ENCODE measurements at regions not wholly inside any gene's neighbourhood (a gene's known extent, or its start where the extent isn't known, plus 50 kb on each side); places are given as distances from the start of the nearest gene placed in this dataset.

- ATAC-seq (replicated peaks in 1 of 4) = no peak
- DNase-seq = no peak
- Histone ChIP-seq H3K4me1 (ENCODE audit: control insufficient read depth in 1 of 2, extremely low read depth in 1 of 2, insufficient read depth in 2 of 2, low read length in 2 of 2) (no peaks in the 10 kb centered on the region), H3K27ac (ENCODE audit: low read length) (no peak overlapping the region), H3K27me3 (replicated peaks in 1 of 2; ENCODE audit: control insufficient read depth in 2 of 2, extremely low read depth in 1 of 2, insufficient read depth in 2 of 2, low read length in 1 of 2) (no peaks in the 10 kb centered on the region), H3K4me3 (ENCODE audit: control insufficient read depth in 1 of 2, extremely low read depth in 1 of 2, low read length in 1 of 2) (no peak overlapping the region), H3K9me3 (no peaks in the 10 kb centered on the region), H3K36me3 (ENCODE audit: control insufficient read depth in 2 of 2, extremely low read depth in 1 of 2, insufficient read depth in 1 of 2, low read length in 1 of 2) (no peaks in the 10 kb centered on the region)
- ChIA-PET CTCF (no interaction called here), POLR2A (interaction anchor here in 1 of 2 donors (0.6 kb wide), 1 partner anchor 101 kb away, joined by 4 read pairs; no protein-coding TSS in a partner anchor)
- Mint-ChIP-seq H3K27ac (no peak overlapping the region), H3K4me3 (no peak overlapping the region), H3K36me3 (peaks cover 10% of the 10 kb centered on the region), H3K27me3 (no peaks in the 10 kb centered on the region), H3K9me3 (peaks cover 0 to 19% (median 12%) of the 10 kb centered on the region in 3 donors), H3K4me1 (peaks cover 9 to 14% (median 13%) of the 10 kb centered on the region in 3 donors)
- WGBS (ENCODE audit: insufficient coverage) = 100% methylated on average over 1 of the region's 3 CpGs
Measured at GRCh38 chr3:105923140-105923539, 54.3 kb upstream of the CBLB start.

- no peaks in the 10 kb centered on the region for H3K36me3 Mint-ChIP-seq
- no peaks in the 10 kb centered on the region for H3K27me3 Mint-ChIP-seq
- no peak overlapping the region for H3K4me3 Mint-ChIP-seq
- Histone ChIP-seq H3K4me3 (ENCODE audit: control insufficient read depth in 1 of 2, extremely low read depth in 1 of 2, low read length in 1 of 2) (no peak overlapping the region), H3K4me1 (ENCODE audit: control insufficient read depth in 1 of 2, extremely low read depth in 1 of 2, insufficient read depth in 2 of 2, low read length in 2 of 2) (no peaks in the 10 kb centered on the region), H3K27ac (ENCODE audit: low read length) (no peak overlapping the region), H3K36me3 (ENCODE audit: control insufficient read depth in 2 of 2, extremely low read depth in 1 of 2, insufficient read depth in 1 of 2, low read length in 1 of 2) (no peaks in the 10 kb centered on the region), H3K9me3 (no peaks in the 10 kb centered on the region), H3K27me3 (replicated peaks in 1 of 2; ENCODE audit: control insufficient read depth in 2 of 2, extremely low read depth in 1 of 2, insufficient read depth in 2 of 2, low read length in 1 of 2) (no peaks in the 10 kb centered on the region)
- no peaks in the 10 kb centered on the region for H3K4me1 Mint-ChIP-seq
- ChIA-PET CTCF (no interaction called here), POLR2A (interaction anchor here in 1 of 2 donors (0.5 kb wide), 1 partner anchor 287 kb away, joined by 3 read pairs; no protein-coding TSS in a partner anchor)
- H3K27ac Mint-ChIP-seq = no peak overlapping the region
- DNase-seq (no peak), ATAC-seq (replicated peaks in 1 of 4) (no peak)
- H3K9me3 Mint-ChIP-seq = no peaks in the 10 kb centered on the region
- WGBS (ENCODE audit: insufficient coverage) = no CpG with 5 or more reads among the region's 1 CpG
Measured at GRCh38 chr3:105927741-105928140, 58.9 kb upstream of the CBLB start.

- ATAC-seq (replicated peaks in 1 of 4) (no peak), DNase-seq (no peak)
- Histone ChIP-seq H3K4me3 (ENCODE audit: control insufficient read depth in 1 of 2, extremely low read depth in 1 of 2, low read length in 1 of 2) (no peak overlapping the region), H3K9me3 (no peaks in the 10 kb centered on the region), H3K36me3 (ENCODE audit: control insufficient read depth in 2 of 2, extremely low read depth in 1 of 2, insufficient read depth in 1 of 2, low read length in 1 of 2) (no peaks in the 10 kb centered on the region), H3K27ac (ENCODE audit: low read length) (no peak overlapping the region), H3K27me3 (replicated peaks in 1 of 2; ENCODE audit: control insufficient read depth in 2 of 2, extremely low read depth in 1 of 2, insufficient read depth in 2 of 2, low read length in 1 of 2) (no peaks in the 10 kb centered on the region), H3K4me1 (ENCODE audit: control insufficient read depth in 1 of 2, extremely low read depth in 1 of 2, insufficient read depth in 2 of 2, low read length in 2 of 2) (no peaks in the 10 kb centered on the region)
- H3K36me3 Mint-ChIP-seq = no peaks in the 10 kb centered on the region
- H3K4me3 Mint-ChIP-seq = no peak overlapping the region
- H3K27ac Mint-ChIP-seq = no peak overlapping the region
- H3K9me3 Mint-ChIP-seq = peaks cover 0 to 2% (median 0%) of the 10 kb centered on the region in 3 donors
- no peaks in the 10 kb centered on the region for H3K27me3 Mint-ChIP-seq
- ChIA-PET POLR2A (no interaction called here), CTCF (no interaction called here)
- H3K4me1 Mint-ChIP-seq = no peaks in the 10 kb centered on the region
- WGBS (ENCODE audit: insufficient coverage) = no CpG with 5 or more reads among the region's 3 CpGs
Measured at GRCh38 chr3:105930733-105931132, 61.9 kb upstream of the CBLB start.

GRCh38 chr3:105931500-105931899, 62.7 kb upstream of the CBLB start:
- Histone ChIP-seq H3K27me3 (replicated peaks in 1 of 2; ENCODE audit: control insufficient read depth in 2 of 2, extremely low read depth in 1 of 2, insufficient read depth in 2 of 2, low read length in 1 of 2) (no peaks in the 10 kb centered on the region), H3K36me3 (ENCODE audit: control insufficient read depth in 2 of 2, extremely low read depth in 1 of 2, insufficient read depth in 1 of 2, low read length in 1 of 2) (no peaks in the 10 kb centered on the region), H3K4me1 (ENCODE audit: control insufficient read depth in 1 of 2, extremely low read depth in 1 of 2, insufficient read depth in 2 of 2, low read length in 2 of 2) (no peaks in the 10 kb centered on the region), H3K4me3 (ENCODE audit: control insufficient read depth in 1 of 2, extremely low read depth in 1 of 2, low read length in 1 of 2) (no peak overlapping the region), H3K27ac (ENCODE audit: low read length) (no peak overlapping the region), H3K9me3 (no peaks in the 10 kb centered on the region)
- POLR2A ChIA-PET = no interaction called here
- no peaks in the 10 kb centered on the region for H3K27me3 Mint-ChIP-seq
- WGBS (ENCODE audit: insufficient coverage) = no CpG with 5 or more reads among the region's 2 CpGs
- H3K4me3 Mint-ChIP-seq = no peak overlapping the region
- CTCF ChIA-PET = no interaction called here
- H3K9me3 Mint-ChIP-seq = peaks cover 2 to 5% (median 4%) of the 10 kb centered on the region in 3 donors
- no peak overlapping the region for H3K27ac Mint-ChIP-seq
- DNase-seq = no peak
- ATAC-seq (replicated peaks in 1 of 4) = no peak
- H3K36me3 Mint-ChIP-seq = peaks cover 5% of the 10 kb centered on the region
- no peaks in the 10 kb centered on the region for H3K4me1 Mint-ChIP-seq

- Histone ChIP-seq H3K27ac (ENCODE audit: low read length) (no peak overlapping the region), H3K9me3 (no peaks in the 10 kb centered on the region), H3K4me1 (ENCODE audit: control insufficient read depth in 1 of 2, extremely low read depth in 1 of 2, insufficient read depth in 2 of 2, low read length in 2 of 2) (no peaks in the 10 kb centered on the region), H3K36me3 (ENCODE audit: control insufficient read depth in 2 of 2, extremely low read depth in 1 of 2, insufficient read depth in 1 of 2, low read length in 1 of 2) (no peaks in the 10 kb centered on the region), H3K27me3 (replicated peaks in 1 of 2; ENCODE audit: control insufficient read depth in 2 of 2, extremely low read depth in 1 of 2, insufficient read depth in 2 of 2, low read length in 1 of 2) (no peaks in the 10 kb centered on the region), H3K4me3 (ENCODE audit: control insufficient read depth in 1 of 2, extremely low read depth in 1 of 2, low read length in 1 of 2) (no peak overlapping the region)
- Mint-ChIP-seq H3K36me3 (peaks cover 5% of the 10 kb centered on the region), H3K9me3 (peaks cover 2 to 5% (median 4%) of the 10 kb centered on the region in 3 donors), H3K4me3 (no peak overlapping the region), H3K27me3 (no peaks in the 10 kb centered on the region), H3K27ac (no peak overlapping the region), H3K4me1 (peaks cover 0 to 7% (median 4%) of the 10 kb centered on the region in 3 donors)
- 83% methylated on average over 1 of the region's 4 CpGs for WGBS (ENCODE audit: insufficient coverage)
- ATAC-seq (replicated peaks in 1 of 4) = no peak
- POLR2A ChIA-PET = no interaction called here
- no peak for DNase-seq
- CTCF ChIA-PET = no interaction called here
Measured at GRCh38 chr3:105933871-105934270, 65.1 kb upstream of the CBLB start.

- ChIA-PET POLR2A (no interaction called here), CTCF (no interaction called here)
- Mint-ChIP-seq H3K27me3 (no peaks in the 10 kb centered on the region), H3K4me1 (peaks cover 0 to 7% (median 4%) of the 10 kb centered on the region in 3 donors), H3K9me3 (peaks cover 2 to 5% (median 4%) of the 10 kb centered on the region in 3 donors), H3K36me3 (peaks cover 5% of the 10 kb centered on the region), H3K27ac (no peak overlapping the region), H3K4me3 (no peak overlapping the region)
- Histone ChIP-seq H3K36me3 (ENCODE audit: control insufficient read depth in 2 of 2, extremely low read depth in 1 of 2, insufficient read depth in 1 of 2, low read length in 1 of 2) (no peaks in the 10 kb centered on the region), H3K27me3 (replicated peaks in 1 of 2; ENCODE audit: control insufficient read depth in 2 of 2, extremely low read depth in 1 of 2, insufficient read depth in 2 of 2, low read length in 1 of 2) (no peaks in the 10 kb centered on the region), H3K4me1 (ENCODE audit: control insufficient read depth in 1 of 2, extremely low read depth in 1 of 2, insufficient read depth in 2 of 2, low read length in 2 of 2) (no peaks in the 10 kb centered on the region), H3K4me3 (ENCODE audit: control insufficient read depth in 1 of 2, extremely low read depth in 1 of 2, low read length in 1 of 2) (no peak overlapping the region), H3K27ac (ENCODE audit: low read length) (no peak overlapping the region), H3K9me3 (no peaks in the 10 kb centered on the region)
- DNase-seq (no peak), ATAC-seq (replicated peaks in 1 of 4) (no peak)
- 90% methylated on average over 2 of the region's 3 CpGs for WGBS (ENCODE audit: insufficient coverage)
Measured at GRCh38 chr3:105938101-105938500, 69.3 kb upstream of the CBLB start.

GRCh38 chr3:105938806-105939205, 70.0 kb upstream of the CBLB start:
- no peak for DNase-seq
- CTCF ChIA-PET = no interaction called here

More at GRCh38 chr3:105938806-105939205, 70.0 kb upstream of the CBLB start:
- peaks cover 2 to 5% (median 4%) of the 10 kb centered on the region in 3 donors for H3K9me3 Mint-ChIP-seq
- no peak overlapping the region for H3K27ac Mint-ChIP-seq
- H3K36me3 Mint-ChIP-seq = peaks cover 5% of the 10 kb centered on the region
- Histone ChIP-seq H3K4me1 (ENCODE audit: control insufficient read depth in 1 of 2, extremely low read depth in 1 of 2, insufficient read depth in 2 of 2, low read length in 2 of 2) (no peaks in the 10 kb centered on the region), H3K36me3 (ENCODE audit: control insufficient read depth in 2 of 2, extremely low read depth in 1 of 2, insufficient read depth in 1 of 2, low read length in 1 of 2) (no peaks in the 10 kb centered on the region), H3K4me3 (ENCODE audit: control insufficient read depth in 1 of 2, extremely low read depth in 1 of 2, low read length in 1 of 2) (no peak overlapping the region), H3K27me3 (replicated peaks in 1 of 2; ENCODE audit: control insufficient read depth in 2 of 2, extremely low read depth in 1 of 2, insufficient read depth in 2 of 2, low read length in 1 of 2) (no peaks in the 10 kb centered on the region), H3K27ac (ENCODE audit: low read length) (no peak overlapping the region), H3K9me3 (no peaks in the 10 kb centered on the region)
- POLR2A ChIA-PET = no interaction called here
- WGBS (ENCODE audit: insufficient coverage) = no CpG with 5 or more reads among the region's 2 CpGs
- H3K4me1 Mint-ChIP-seq = peaks cover 0 to 7% (median 4%) of the 10 kb centered on the region in 3 donors
- ATAC-seq (replicated peaks in 1 of 4) = no peak
- H3K4me3 Mint-ChIP-seq = no peak overlapping the region
- no peaks in the 10 kb centered on the region for H3K27me3 Mint-ChIP-seq
